ENCODE measurements at regions not wholly inside any gene's neighbourhood (a gene's known extent, or its start where the extent isn't known, plus 50 kb on each side); places are given as distances from the start of the nearest gene placed in this dataset.

DNA sequence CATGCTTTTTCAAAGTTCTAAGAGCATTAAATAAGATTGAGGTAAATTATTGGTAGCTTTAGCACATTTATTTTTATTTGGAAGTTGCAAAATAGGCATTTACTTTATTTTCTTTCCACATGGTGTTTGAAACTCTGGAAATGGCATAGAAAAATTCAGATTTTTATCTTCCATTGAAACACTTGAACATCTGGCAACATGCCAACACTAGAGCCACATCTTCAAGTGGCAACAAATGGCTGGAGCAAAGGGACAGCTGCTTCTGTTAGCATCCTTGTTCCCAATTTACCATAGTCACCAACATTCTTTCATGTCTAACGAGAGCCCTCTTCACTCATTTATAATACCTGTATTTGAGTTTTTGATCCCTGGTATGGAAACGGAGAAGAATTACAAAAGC lies 539.9 kb downstream of the ZNF608 start:
- TF ChIP-seq, protein P1, sequence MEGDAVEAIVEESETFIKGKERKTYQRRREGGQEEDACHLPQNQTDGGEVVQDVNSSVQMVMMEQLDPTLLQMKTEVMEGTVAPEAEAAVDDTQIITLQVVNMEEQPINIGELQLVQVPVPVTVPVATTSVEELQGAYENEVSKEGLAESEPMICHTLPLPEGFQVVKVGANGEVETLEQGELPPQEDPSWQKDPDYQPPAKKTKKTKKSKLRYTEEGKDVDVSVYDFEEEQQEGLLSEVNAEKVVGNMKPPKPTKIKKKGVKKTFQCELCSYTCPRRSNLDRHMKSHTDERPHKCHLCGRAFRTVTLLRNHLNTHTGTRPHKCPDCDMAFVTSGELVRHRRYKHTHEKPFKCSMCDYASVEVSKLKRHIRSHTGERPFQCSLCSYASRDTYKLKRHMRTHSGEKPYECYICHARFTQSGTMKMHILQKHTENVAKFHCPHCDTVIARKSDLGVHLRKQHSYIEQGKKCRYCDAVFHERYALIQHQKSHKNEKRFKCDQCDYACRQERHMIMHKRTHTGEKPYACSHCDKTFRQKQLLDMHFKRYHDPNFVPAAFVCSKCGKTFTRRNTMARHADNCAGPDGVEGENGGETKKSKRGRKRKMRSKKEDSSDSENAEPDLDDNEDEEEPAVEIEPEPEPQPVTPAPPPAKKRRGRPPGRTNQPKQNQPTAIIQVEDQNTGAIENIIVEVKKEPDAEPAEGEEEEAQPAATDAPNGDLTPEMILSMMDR (IDR thresholded peaks at IDR 0.05) = no peak
- no peak for TF ChIP-seq POLR2A (IDR thresholded peaks at IDR 0.05)

Data from lower leg skin (tissue), 3 donors.